ENCODE measurements at regions not wholly inside any gene's neighbourhood (a gene's known extent, or its start where the extent isn't known, plus 50 kb on each side); places are given as distances from the start of the nearest gene placed in this dataset.
"Not testable (repeated sequence)": the region's sequence is repeated elsewhere in the genome, so short reads cannot be mapped to it uniquely, and the experiment has no call there.

DNA sequence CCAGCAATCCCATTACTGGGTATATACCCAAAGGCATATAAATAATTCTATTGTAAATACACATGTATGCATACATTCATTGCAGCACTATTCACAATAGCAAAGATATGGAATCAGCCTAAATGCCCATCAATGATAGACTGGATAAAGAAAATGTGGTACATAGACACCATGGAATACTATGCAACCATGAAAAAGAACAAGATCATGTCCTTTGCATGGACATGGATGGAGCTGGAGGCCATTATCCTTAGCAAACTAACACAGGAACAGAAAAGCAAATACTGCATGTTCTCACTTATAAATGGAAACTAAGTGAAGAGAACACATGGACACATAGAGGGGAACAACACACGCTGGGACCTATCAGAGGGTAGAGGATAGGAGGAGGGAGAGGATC, 51.3 kb upstream of the CASK start:
- DNase-seq, result not testable (repeated sequence)

DNA sequence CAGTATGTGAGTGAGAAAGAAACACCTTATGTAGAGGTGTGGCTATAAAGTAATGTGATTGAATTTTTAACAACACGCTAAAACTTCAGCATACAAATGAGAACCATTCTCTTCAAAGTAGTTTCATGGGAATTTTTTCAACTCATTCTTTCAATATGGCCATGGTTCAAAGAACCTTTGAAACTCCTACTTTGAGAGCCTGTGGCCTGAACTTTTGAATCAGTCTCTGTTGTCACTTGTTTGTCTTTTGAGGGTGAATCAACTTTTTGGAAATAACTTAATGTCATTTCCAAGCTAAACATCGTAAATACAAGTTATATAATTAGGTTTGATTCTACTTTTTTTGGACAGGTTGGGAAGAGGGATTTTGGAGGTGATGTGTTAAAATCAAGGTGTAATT, 49.9 kb upstream of the CASK start:
- DNase-seq, result no peak

All from DMS 273 treated with DMSO at 0.1 percent for 48 hours (cell line).